HK-2 (cell line): ENCODE measurements at regions not wholly inside any gene's neighbourhood (a gene's known extent, or its start where the extent isn't known, plus 50 kb on each side); places are given as distances from the start of the nearest gene placed in this dataset.
"Not testable (repeated sequence)": the region's sequence is repeated elsewhere in the genome, so short reads cannot be mapped to it uniquely, and the experiment has no call there.

Experiments
- DNase-seq: peaks from one replicate; pipeline ENCODE4 v3.0.0-alpha.2; 2018; ENCODE audit not compliant: unreplicated experiment

GRCh38 chr3:177394231-177395024 lies 197.1 kb upstream of the TBL1XR1 start:
- not testable (repeated sequence) for DNase-seq

- no peak for DNase-seq
Measured at GRCh38 chr3:177396733-177397132, 199.5 kb upstream of the TBL1XR1 start.

GRCh38 chr3:177401375-177401774 lies 204.1 kb upstream of the TBL1XR1 start:
- no peak for DNase-seq

GRCh38 chr3:177402533-177402932 lies 205.3 kb upstream of the TBL1XR1 start:
- no peak for DNase-seq

- DNase-seq: no peak
Measured at GRCh38 chr3:177405191-177405672, 207.9 kb upstream of the TBL1XR1 start.

GRCh38 chr3:177410730-177411129 lies 213.4 kb upstream of the TBL1XR1 start:
- no peak for DNase-seq

GRCh38 chr3:177411201-177411600 lies 213.9 kb upstream of the TBL1XR1 start:
- no peak for DNase-seq

- DNase-seq: not testable (repeated sequence)
Measured at GRCh38 chr3:177412677-177413170, 215.4 kb upstream of the TBL1XR1 start.

GRCh38 chr3:177414093-177414492 lies 216.8 kb upstream of the TBL1XR1 start:
- no peak for DNase-seq

GRCh38 chr3:177418787-177419186 lies 221.5 kb upstream of the TBL1XR1 start:
- DNase-seq: no peak

- DNase-seq: no peak
Measured at GRCh38 chr3:177419904-177420601, 222.8 kb upstream of the TBL1XR1 start.

- no peak for DNase-seq
Measured at GRCh38 chr3:177420651-177421480, 223.6 kb upstream of the TBL1XR1 start.

- no peak for DNase-seq
Measured at GRCh38 chr3:177421481-177421785, 224.2 kb upstream of the TBL1XR1 start.

- no peak for DNase-seq
Measured at GRCh38 chr3:177424521-177424920, 227.2 kb upstream of the TBL1XR1 start.

GRCh38 chr3:177425042-177425441 lies 227.8 kb upstream of the TBL1XR1 start:
- DNase-seq: no peak

GRCh38 chr3:177426106-177426877 lies 229.0 kb upstream of the TBL1XR1 start:
- no peak for DNase-seq

GRCh38 chr3:177426878-177427495 lies 229.7 kb upstream of the TBL1XR1 start:
- DNase-seq: no peak

- no peak for DNase-seq
Measured at GRCh38 chr3:177427540-177427939, 230.3 kb upstream of the TBL1XR1 start.

- no peak for DNase-seq
Measured at GRCh38 chr3:177429079-177429478, 231.8 kb upstream of the TBL1XR1 start.

- DNase-seq: no peak
Measured at GRCh38 chr3:177429771-177430170, 232.5 kb upstream of the TBL1XR1 start.

- no peak for DNase-seq
Measured at GRCh38 chr3:177430653-177431052, 233.4 kb upstream of the TBL1XR1 start.
